ENCODE measurements at regions not wholly inside any gene's neighbourhood (a gene's known extent, or its start where the extent isn't known, plus 50 kb on each side); places are given as distances from the start of the nearest gene placed in this dataset.

GRCh38 chr12:25321772-25322171, 71.0 kb upstream of the KRAS start:
- TF ChIP-seq CTCF (conservative IDR thresholded peaks at IDR 0.05) = no peak
- TF ChIP-seq EZH2 (IDR thresholded peaks at IDR 0.05; ENCODE audit: low read depth) = no peak
- no peaks in the 10 kb centered on the region for H3K9me3 ChIP-seq (ENCODE audit: insufficient read depth, low read depth)
- CTCF ChIA-PET = no interaction called here

GRCh38 chr12:25320123-25321006, 69.6 kb upstream of the KRAS start:
- H3F3A ChIP-seq (ENCODE audit: insufficient read depth, low read depth) = no peaks in the 10 kb centered on the region
- H3K4me1 ChIP-seq (replicated peaks; ENCODE audit: insufficient read depth) = no peaks in the 10 kb centered on the region
- intact Hi-C loops (cut with micrococcal nuclease; ENCODE audit: unreplicated experiment) = no loop called here
- no peak overlapping the region for H2AFZ ChIP-seq
- TF ChIP-seq CTCF (conservative IDR thresholded peaks at IDR 0.05) (no peak), EZH2 (IDR thresholded peaks at IDR 0.05; ENCODE audit: low read depth) (no peak)
- CTCF ChIA-PET = no interaction called here
- H3K36me3 ChIP-seq (ENCODE audit: low read depth) = no peaks in the 10 kb centered on the region
- no peaks in the 10 kb centered on the region for H3K27me3 ChIP-seq (ENCODE audit: insufficient read depth, low read depth)
- no peaks in the 10 kb centered on the region for H4K20me1 ChIP-seq (ENCODE audit: insufficient read depth)
- no peak for DNase-seq
- no peak overlapping the region for H3K4me3 ChIP-seq
- H3K9me2 ChIP-seq (ENCODE audit: insufficient read depth) = no peaks in the 10 kb centered on the region
- POLR2A ChIA-PET (ENCODE audit: unreplicated experiment) = no interaction called here
- H3K79me2 ChIP-seq (ENCODE audit: low read depth) = no peaks in the 10 kb centered on the region
- no peaks in the 10 kb centered on the region for H3K9me3 ChIP-seq (ENCODE audit: insufficient read depth, low read depth)
- no peak overlapping the region for H3K27ac ChIP-seq
- BruUV-seq (replicated peaks) = no TSS peak
- no peak overlapping the region for H3K4me2 ChIP-seq

More at GRCh38 chr12:25321772-25322171, 71.0 kb upstream of the KRAS start:
- no peaks in the 10 kb centered on the region for H3F3A ChIP-seq (ENCODE audit: insufficient read depth, low read depth)
- no peaks in the 10 kb centered on the region for H4K20me1 ChIP-seq (ENCODE audit: insufficient read depth)
- no peak overlapping the region for H2AFZ ChIP-seq
- no peaks in the 10 kb centered on the region for H3K4me1 ChIP-seq (replicated peaks; ENCODE audit: insufficient read depth)
- no TSS peak for BruUV-seq (replicated peaks)
- no peaks in the 10 kb centered on the region for H3K27me3 ChIP-seq (ENCODE audit: insufficient read depth, low read depth)
- no peak for DNase-seq
- no peak overlapping the region for H3K4me2 ChIP-seq
- POLR2A ChIA-PET (ENCODE audit: unreplicated experiment) = interaction anchor here (0.7 kb wide), 1 partner anchor 1041 kb away, joined by 3 read pairs; no protein-coding TSS in a partner anchor
- H3K36me3 ChIP-seq (ENCODE audit: low read depth) = no peaks in the 10 kb centered on the region
- H3K4me3 ChIP-seq = no peak overlapping the region
- no peaks in the 10 kb centered on the region for H3K9me2 ChIP-seq (ENCODE audit: insufficient read depth)
- no peak overlapping the region for H3K27ac ChIP-seq
- no peaks in the 10 kb centered on the region for H3K79me2 ChIP-seq (ENCODE audit: low read depth)
- intact Hi-C loops (cut with micrococcal nuclease; ENCODE audit: unreplicated experiment) = no loop called here

GRCh38 chr12:25319233-25319984, 68.7 kb upstream of the KRAS start:
- no peak overlapping the region for H3K4me2 ChIP-seq
- TF ChIP-seq EZH2 (IDR thresholded peaks at IDR 0.05; ENCODE audit: low read depth) = no peak
- no peak for TF ChIP-seq CTCF (conservative IDR thresholded peaks at IDR 0.05)
- H3K4me1 ChIP-seq (replicated peaks; ENCODE audit: insufficient read depth) = no peaks in the 10 kb centered on the region
- no peak overlapping the region for H2AFZ ChIP-seq
- ChIA-PET POLR2A (ENCODE audit: unreplicated experiment) (no interaction called here), CTCF (no interaction called here)
- H3K27me3 ChIP-seq (ENCODE audit: insufficient read depth, low read depth) = no peaks in the 10 kb centered on the region
- no peaks in the 10 kb centered on the region for H4K20me1 ChIP-seq (ENCODE audit: insufficient read depth)
- H3K27ac ChIP-seq = no peak overlapping the region
- no peak overlapping the region for H3K4me3 ChIP-seq
- DNase-seq = no peak
- H3K9me3 ChIP-seq (ENCODE audit: insufficient read depth, low read depth) = no peaks in the 10 kb centered on the region
- no peaks in the 10 kb centered on the region for H3K36me3 ChIP-seq (ENCODE audit: low read depth)
- no TSS peak for BruUV-seq (replicated peaks)
- no peaks in the 10 kb centered on the region for H3K79me2 ChIP-seq (ENCODE audit: low read depth)
- H3F3A ChIP-seq (ENCODE audit: insufficient read depth, low read depth) = no peaks in the 10 kb centered on the region
- 0 out of 2 replicates have a peak, but pooled peaks cover 4% of the 10 kb centered on the region for H3K9me2 ChIP-seq (ENCODE audit: insufficient read depth)
- intact Hi-C loops (cut with micrococcal nuclease; ENCODE audit: unreplicated experiment) = no loop called here

Data from PC-9 (cell line).